Neural crest cell (in vitro differentiated cells): ENCODE measurements at regions not wholly inside any gene's neighbourhood (a gene's known extent, or its start where the extent isn't known, plus 50 kb on each side); places are given as distances from the start of the nearest gene placed in this dataset.

ENCODE experiments used
- DNase-seq: peaks from one replicate; pipeline ENCODE4 v3.0.0; 2021; ENCODE audit warnings: low read depth, mixed read lengths, low spot score
- H3K27ac Mint-ChIP-seq: one replicate; pipeline ENCODE4 v1.8.0; 2021; ENCODE audit warnings: mild to moderate bottlenecking, mixed read lengths; ENCODE audit not compliant: unreplicated experiment
- H3K27me3 Mint-ChIP-seq: 2 replicates; pipeline ENCODE4 v1.8.0; 2021; ENCODE audit warnings: low read depth, mild to moderate bottlenecking, mixed read lengths
- H3K36me3 Mint-ChIP-seq: 2 replicates; pipeline ENCODE4 v1.8.0; 2021; ENCODE audit warnings: low read depth, mild to moderate bottlenecking, mixed read lengths
- H3K4me1 Mint-ChIP-seq: 2 replicates; pipeline ENCODE4 v1.8.0; 2021; ENCODE audit warnings: mixed read lengths
- H3K4me3 Mint-ChIP-seq: one replicate; pipeline ENCODE4 v1.8.0; 2021; ENCODE audit warnings: mild to moderate bottlenecking, mixed read lengths
- H3K9me3 Mint-ChIP-seq: 2 replicates; pipeline ENCODE4 v1.8.0; 2021; ENCODE audit warnings: mixed read lengths
- TF ChIP-seq, protein P1 (sequence below): fragments of 200-600 bp; sonication (generic); conservative IDR thresholded peaks from 2 replicates; pipeline ENCODE4 v1.5.0; 2021; ENCODE audit warnings: antibody characterized with exemption, mild to moderate bottlenecking

DNA sequence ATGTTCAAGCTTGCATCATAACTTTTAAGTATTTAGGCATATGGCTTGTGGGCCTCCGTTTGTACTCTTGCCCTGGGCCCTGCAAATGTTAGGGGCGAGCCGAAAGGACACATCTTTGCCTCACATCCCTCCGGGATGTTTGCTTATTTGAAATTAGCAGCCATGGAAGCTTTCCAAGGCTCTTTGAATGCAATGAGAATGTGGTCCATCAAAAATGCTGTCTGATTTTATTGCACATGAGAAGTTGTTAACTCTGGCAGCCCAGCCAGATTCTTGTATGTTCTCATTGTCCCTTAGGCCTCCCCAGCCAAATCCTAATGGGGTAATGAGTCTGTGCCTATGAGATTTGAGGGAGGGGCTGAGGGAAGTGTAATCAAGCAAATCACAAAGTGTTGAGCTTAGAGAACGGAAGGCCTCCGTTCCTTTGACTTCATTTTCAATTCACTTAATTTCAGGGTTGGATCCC lies 261.2 kb upstream of the MARCKS start:
- DNase-seq, result no peak
- no peaks in the 10 kb centered on the region for H3K36me3 Mint-ChIP-seq
- H3K9me3 Mint-ChIP-seq, result peaks cover 4% of the 10 kb centered on the region
- H3K4me1 Mint-ChIP-seq, result peaks cover 73% of the 10 kb centered on the region
- no peaks in the 10 kb centered on the region for H3K27me3 Mint-ChIP-seq
- TF ChIP-seq, protein P1, sequence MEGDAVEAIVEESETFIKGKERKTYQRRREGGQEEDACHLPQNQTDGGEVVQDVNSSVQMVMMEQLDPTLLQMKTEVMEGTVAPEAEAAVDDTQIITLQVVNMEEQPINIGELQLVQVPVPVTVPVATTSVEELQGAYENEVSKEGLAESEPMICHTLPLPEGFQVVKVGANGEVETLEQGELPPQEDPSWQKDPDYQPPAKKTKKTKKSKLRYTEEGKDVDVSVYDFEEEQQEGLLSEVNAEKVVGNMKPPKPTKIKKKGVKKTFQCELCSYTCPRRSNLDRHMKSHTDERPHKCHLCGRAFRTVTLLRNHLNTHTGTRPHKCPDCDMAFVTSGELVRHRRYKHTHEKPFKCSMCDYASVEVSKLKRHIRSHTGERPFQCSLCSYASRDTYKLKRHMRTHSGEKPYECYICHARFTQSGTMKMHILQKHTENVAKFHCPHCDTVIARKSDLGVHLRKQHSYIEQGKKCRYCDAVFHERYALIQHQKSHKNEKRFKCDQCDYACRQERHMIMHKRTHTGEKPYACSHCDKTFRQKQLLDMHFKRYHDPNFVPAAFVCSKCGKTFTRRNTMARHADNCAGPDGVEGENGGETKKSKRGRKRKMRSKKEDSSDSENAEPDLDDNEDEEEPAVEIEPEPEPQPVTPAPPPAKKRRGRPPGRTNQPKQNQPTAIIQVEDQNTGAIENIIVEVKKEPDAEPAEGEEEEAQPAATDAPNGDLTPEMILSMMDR, result no peak
- H3K4me3 Mint-ChIP-seq, result no peak overlapping the region
- H3K27ac Mint-ChIP-seq, result no peak overlapping the region

DNA sequence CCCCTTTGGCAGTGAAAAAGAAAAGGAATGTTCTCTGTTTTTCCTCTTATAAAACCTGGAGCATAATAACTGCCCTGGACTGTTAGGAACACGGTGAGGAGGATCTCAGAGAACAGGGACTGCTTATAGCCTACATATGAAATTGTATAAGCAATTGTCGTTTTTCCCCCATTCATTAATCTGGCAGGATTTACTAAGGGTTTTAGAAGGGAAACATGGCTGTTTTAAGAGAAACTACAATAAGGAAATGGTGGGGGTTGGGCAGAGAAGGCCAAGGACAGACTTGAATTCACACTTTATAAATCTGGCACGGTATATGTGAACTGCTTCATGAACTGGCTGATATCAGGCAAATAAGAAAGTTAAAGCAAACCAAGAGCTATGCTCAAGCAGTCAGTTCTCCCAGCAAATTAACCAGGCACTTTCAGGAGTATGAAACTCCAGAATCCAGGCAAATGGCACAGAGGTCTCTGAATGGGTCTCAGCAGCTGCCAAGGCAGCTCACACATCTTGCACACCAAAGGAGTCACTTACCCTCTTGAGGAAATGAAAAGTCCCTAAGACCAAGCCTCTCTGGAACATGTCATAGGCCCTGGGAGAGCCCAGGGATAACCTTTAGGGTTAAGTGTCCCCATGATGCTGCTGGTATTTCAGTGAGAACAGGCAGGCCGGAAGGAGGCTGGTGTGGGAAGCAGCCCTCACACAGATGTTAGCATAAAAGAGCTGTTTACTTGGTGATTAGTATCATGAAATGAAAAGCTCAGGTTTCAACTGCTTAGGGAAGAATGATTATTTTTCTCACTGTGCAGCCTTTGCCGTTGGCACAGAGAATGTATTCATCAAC lies 260.5 kb upstream of the MARCKS start:
- H3K9me3 Mint-ChIP-seq, result peaks cover 8% of the 10 kb centered on the region
- no peaks in the 10 kb centered on the region for H3K36me3 Mint-ChIP-seq
- H3K27me3 Mint-ChIP-seq, result no peaks in the 10 kb centered on the region
- peaks cover 70% of the 10 kb centered on the region for H3K4me1 Mint-ChIP-seq
- no peak for DNase-seq
- TF ChIP-seq, protein P1, result no peak
- H3K27ac Mint-ChIP-seq, result peak overlapping the region; percentile 6
- H3K4me3 Mint-ChIP-seq, result peak overlapping the region; percentile 1

DNA sequence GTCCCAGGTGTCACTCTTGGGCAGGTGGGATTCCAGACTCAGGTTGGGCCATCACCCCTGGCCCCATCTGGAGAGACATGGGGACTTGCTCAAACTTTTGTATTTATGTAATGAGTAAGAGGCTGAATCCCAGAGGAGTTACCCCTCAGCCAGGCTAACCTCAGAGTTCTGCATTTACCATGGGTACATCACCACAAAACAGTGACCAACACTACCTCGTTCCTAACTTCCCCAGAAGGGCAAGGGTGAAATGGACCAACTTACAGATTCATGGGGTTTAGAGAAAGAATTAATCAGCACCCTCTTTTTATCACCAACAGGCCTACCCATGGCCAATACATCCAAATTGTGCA lies 259.9 kb upstream of the MARCKS start:
- no peaks in the 10 kb centered on the region for H3K27me3 Mint-ChIP-seq
- peak overlapping the region; percentile 78 for H3K27ac Mint-ChIP-seq
- H3K4me1 Mint-ChIP-seq, result peaks cover 66% of the 10 kb centered on the region
- no peak overlapping the region for H3K4me3 Mint-ChIP-seq
- H3K9me3 Mint-ChIP-seq, result peaks cover 9% of the 10 kb centered on the region
- H3K36me3 Mint-ChIP-seq, result no peaks in the 10 kb centered on the region
- DNase-seq, result no peak
- TF ChIP-seq, protein P1, result no peak

DNA sequence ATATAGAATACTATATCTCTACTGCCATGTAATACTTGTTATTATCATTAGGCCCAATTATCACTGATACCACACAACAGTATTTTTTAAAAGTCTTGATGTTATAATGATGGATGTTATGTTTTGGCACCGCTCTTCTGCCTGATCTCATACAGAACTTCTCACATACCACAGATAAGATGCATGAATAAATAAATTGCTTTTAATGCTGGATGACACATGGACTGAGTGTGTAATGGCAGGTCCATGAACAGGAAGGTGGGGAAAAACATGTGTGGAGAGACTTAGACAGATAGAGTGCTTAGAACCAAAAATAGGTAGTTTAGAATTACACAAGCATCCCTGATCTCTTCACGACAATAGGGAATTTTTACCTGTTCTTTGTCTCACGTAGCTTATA lies 258.4 kb upstream of the MARCKS start:
- H3K4me1 Mint-ChIP-seq, result peaks cover 54% of the 10 kb centered on the region
- no peak overlapping the region for H3K27ac Mint-ChIP-seq
- H3K4me3 Mint-ChIP-seq, result no peak overlapping the region
- TF ChIP-seq, protein P1, result no peak
- H3K9me3 Mint-ChIP-seq, result peaks cover 9% of the 10 kb centered on the region
- H3K36me3 Mint-ChIP-seq, result no peaks in the 10 kb centered on the region
- H3K27me3 Mint-ChIP-seq, result no peaks in the 10 kb centered on the region
- DNase-seq, result no peak

DNA sequence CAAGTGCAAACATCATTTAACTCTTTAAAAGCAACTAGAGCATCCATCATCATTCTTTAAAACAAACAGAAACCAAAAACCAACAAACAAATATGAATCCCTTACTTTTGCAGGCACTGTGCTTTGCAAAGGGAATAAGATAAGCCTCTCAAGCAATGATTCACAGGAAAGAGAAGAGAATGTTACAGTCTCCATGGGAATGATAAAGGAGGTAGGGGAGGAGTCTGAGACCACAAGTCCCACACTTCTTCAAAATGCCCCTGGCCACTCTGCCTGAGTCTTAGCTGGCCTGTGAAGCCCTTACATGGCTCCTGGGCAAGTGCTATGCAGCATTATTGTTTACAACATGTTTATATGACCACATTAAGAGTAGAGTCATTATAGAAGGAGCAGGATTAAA lies 257.7 kb upstream of the MARCKS start:
- TF ChIP-seq, protein P1, result no peak
- Mint-ChIP-seq H3K36me3 (no peaks in the 10 kb centered on the region), H3K9me3 (peaks cover 8% of the 10 kb centered on the region), H3K4me1 (peaks cover 53% of the 10 kb centered on the region), H3K4me3 (no peak overlapping the region), H3K27ac (no peak overlapping the region), H3K27me3 (no peaks in the 10 kb centered on the region)
- DNase-seq, result no peak
